Motor neuron (in vitro differentiated cells): ENCODE measurements at regions not wholly inside any gene's neighbourhood (a gene's known extent, or its start where the extent isn't known, plus 50 kb on each side); places are given as distances from the start of the nearest gene placed in this dataset.
A peak's percentile ranks its signal among the peaks of the same experiment; 100 is the strongest.

Source experiments
- ATAC-seq, 8 experiments: fragments of 200-7000 bp; cut with Tn5 transposase; replicated peaks in 6 of 8; 2 replicates each; pipeline ENCODE4 v1.8.0; 2021; ENCODE audit warnings: mild to moderate bottlenecking in 8 of 8, moderate library complexity in 8 of 8
- H3K27ac ChIP-seq, 2 donors: fragments of 250-450 bp; sonication (Bioruptor Pico); 2 replicates each; pipeline ENCODE4 v1.9.0; 2021; ENCODE audit warnings: antibody characterized with exemption in 2 of 2, mild to moderate bottlenecking in 2 of 2, moderate library complexity in 1 of 2
- H3K4me1 ChIP-seq, 2 donors: fragments of 250-450 bp; sonication (Bioruptor Pico); replicated peaks in 1 of 2; 2 replicates each; pipeline ENCODE4 v1.6.1; 2021; ENCODE audit warnings: antibody characterized with exemption in 2 of 2, mild to moderate bottlenecking in 2 of 2, moderate library complexity in 1 of 2
- H3K4me3 ChIP-seq, 5 donors: fragments of 250-450 bp; sonication (Bioruptor Pico); 2 replicates each; pipeline ENCODE4 v1.9.0; 2021; ENCODE audit warnings: antibody characterized with exemption in 5 of 5, mild to moderate bottlenecking in 5 of 5, moderate library complexity in 4 of 5
- WGBS, 10 experiments: fragments of 450-650 bp; shearing (Covaris generic); methylation state at CpG; one replicate each; pipeline ENCODE4 v1.0.0; 2022; 5-methylcytosine and 5-hydroxymethylcytosine counted together
- in situ Hi-C, 9 experiments: fragments of 400-800 bp; cut with MboI; loops; one replicate each; pipeline ENCODE4 v1.15.0; 2021; ENCODE audit warnings: low sequenced_read_pairs in 9 of 9, low pct_unique_long_range_greater_than_20kb in 2 of 9; ENCODE audit not compliant: unreplicated experiment in 9 of 9

- in situ Hi-C loops: no loop called here
- Histone ChIP-seq H3K4me3 (no peak overlapping the region), H3K4me1 (no peaks in the 10 kb centered on the region), H3K27ac (no peak overlapping the region)
- ATAC-seq: peak in 1 of 8 experiments; percentile 70
- 60 to 100% (median 77%) methylated on average over 1 to 3 of the region's 8 CpGs; no CpG with 5 or more reads in 4 of the 10 experiments for WGBS, 10 experiments
These were observed 224.8 kb upstream of the FN1 start for GRCh38 chr2:215660687-215661086.

GRCh38 chr2:215659650-215660049 is 223.8 kb upstream of the FN1 start:
- Histone ChIP-seq H3K4me3 (no peak overlapping the region), H3K4me1 (no peaks in the 10 kb centered on the region), H3K27ac (no peak overlapping the region)
- in situ Hi-C loops: no loop called here
- ATAC-seq: no peak
- 82 to 100% (median 90%) methylated on average over 1 to 4 of the region's 4 CpGs; no CpG with 5 or more reads in 1 of the 10 experiments for WGBS, 10 experiments

GRCh38 chr2:215658635-215659305 is 222.9 kb upstream of the FN1 start:
- H3K27ac ChIP-seq: no peak overlapping the region
- no peaks in the 10 kb centered on the region for H3K4me1 ChIP-seq
- in situ Hi-C loops: no loop called here
- 50 to 100% (median 96%) methylated on average over 2 to 4 of the region's 4 CpGs for WGBS, 10 experiments
- no peak for ATAC-seq
- H3K4me3 ChIP-seq: no peak overlapping the region

- Histone ChIP-seq H3K4me3 (no peak overlapping the region), H3K27ac (no peak overlapping the region), H3K4me1 (no peaks in the 10 kb centered on the region)
- WGBS, 10 experiments: 25 to 93% (median 52%) methylated on average over 2 to 5 of the region's 5 CpGs; no CpG with 5 or more reads in 1 of the 10 experiments
- in situ Hi-C loops: no loop called here
- peak in 1 of 8 experiments; percentile 47 for ATAC-seq
These were observed 222.0 kb upstream of the FN1 start for GRCh38 chr2:215657844-215658243.

- in situ Hi-C loops: no loop called here
- peak in 3 of 8 experiments; percentile 25 to 70 (median 66) for ATAC-seq
These were observed 218.4 kb upstream of the FN1 start for GRCh38 chr2:215654148-215654819.

GRCh38 chr2:215653344-215654030 is 217.6 kb upstream of the FN1 start:
- in situ Hi-C loops: no loop called here
- WGBS, 10 experiments: 0 to 90% (median 60%) methylated on average over 1 to 4 of the region's 4 CpGs; no CpG with 5 or more reads in 1 of the 10 experiments
- peak in 2 of 8 experiments; percentile 60 to 88 for ATAC-seq

More at GRCh38 chr2:215654148-215654819, 218.4 kb upstream of the FN1 start:
- WGBS, 10 experiments: 0 to 100% (median 50%) methylated on average over 1 to 7 of the region's 7 CpGs; no CpG with 5 or more reads in 1 of the 10 experiments
- H3K4me1 ChIP-seq: no peaks in the 10 kb centered on the region
- no peak overlapping the region for H3K4me3 ChIP-seq
- H3K27ac ChIP-seq: no peak overlapping the region

GRCh38 chr2:215652388-215652787 is 216.5 kb upstream of the FN1 start:
- H3K4me1 ChIP-seq: no peaks in the 10 kb centered on the region
- in situ Hi-C loops: no loop called here
- no peak overlapping the region for H3K27ac ChIP-seq
- WGBS, 10 experiments: 19 to 85% (median 71%) methylated on average over 1 to 2 of the region's 2 CpGs; no CpG with 5 or more reads in 1 of the 10 experiments
- no peak overlapping the region for H3K4me3 ChIP-seq
- peak in 2 of 8 experiments; percentile 51 to 70 for ATAC-seq

More at GRCh38 chr2:215653344-215654030, 217.6 kb upstream of the FN1 start:
- Histone ChIP-seq H3K27ac (no peak overlapping the region), H3K4me1 (no peaks in the 10 kb centered on the region), H3K4me3 (no peak overlapping the region)

GRCh38 chr2:215651412-215651811 is 215.5 kb upstream of the FN1 start:
- 66 to 100% (median 96%) methylated on average over 1 to 4 of the region's 4 CpGs; no CpG with 5 or more reads in 1 of the 10 experiments for WGBS, 10 experiments
- in situ Hi-C loops: no loop called here
- no peak for ATAC-seq

GRCh38 chr2:215644233-215644897 is 208.5 kb upstream of the FN1 start:
- ATAC-seq: no peak
- in situ Hi-C loops: no loop called here
- Histone ChIP-seq H3K27ac (no peak overlapping the region), H3K4me1 (no peaks in the 10 kb centered on the region), H3K4me3 (no peak overlapping the region)
- 47 to 93% (median 82%) methylated on average over 2 to 7 of the region's 7 CpGs for WGBS, 10 experiments

More at GRCh38 chr2:215651412-215651811, 215.5 kb upstream of the FN1 start:
- H3K4me3 ChIP-seq: no peak overlapping the region
- no peak overlapping the region for H3K27ac ChIP-seq
- no peaks in the 10 kb centered on the region for H3K4me1 ChIP-seq

GRCh38 chr2:215638687-215639086 is 202.8 kb upstream of the FN1 start:
- Histone ChIP-seq H3K4me1 (no peaks in the 10 kb centered on the region), H3K4me3 (no peak overlapping the region), H3K27ac (no peak overlapping the region)
- ATAC-seq: no peak
- in situ Hi-C loops: no loop called here

- Histone ChIP-seq H3K27ac (no peak overlapping the region), H3K4me1 (no peaks in the 10 kb centered on the region), H3K4me3 (no peak overlapping the region)
- in situ Hi-C loops: no loop called here
- ATAC-seq: no peak
These were observed 201.8 kb upstream of the FN1 start for GRCh38 chr2:215637651-215638050.

- 60 to 100% (median 82%) methylated on average over 1 to 3 of the region's 3 CpGs for WGBS, 10 experiments
- no peak for ATAC-seq
- in situ Hi-C loops: no loop called here
- Histone ChIP-seq H3K4me1 (no peaks in the 10 kb centered on the region), H3K4me3 (no peak overlapping the region), H3K27ac (no peak overlapping the region)
These were observed 200.9 kb upstream of the FN1 start for GRCh38 chr2:215636816-215637215.

- WGBS, 10 experiments: 14 to 100% (median 46%) methylated on average over 1 to 2 of the region's 2 CpGs; no CpG with 5 or more reads in 2 of the 10 experiments
- Histone ChIP-seq H3K4me3 (no peak overlapping the region), H3K4me1 (no peaks in the 10 kb centered on the region), H3K27ac (no peak overlapping the region)
- in situ Hi-C loops: no loop called here
- ATAC-seq: no peak
These were observed 199.9 kb upstream of the FN1 start for GRCh38 chr2:215635788-215636139.
